ENCODE measurements at regions not wholly inside any gene's neighbourhood (a gene's known extent, or its start where the extent isn't known, plus 50 kb on each side); places are given as distances from the start of the nearest gene placed in this dataset.
A peak's percentile ranks its signal among the peaks of the same experiment; 100 is the strongest.

DNA sequence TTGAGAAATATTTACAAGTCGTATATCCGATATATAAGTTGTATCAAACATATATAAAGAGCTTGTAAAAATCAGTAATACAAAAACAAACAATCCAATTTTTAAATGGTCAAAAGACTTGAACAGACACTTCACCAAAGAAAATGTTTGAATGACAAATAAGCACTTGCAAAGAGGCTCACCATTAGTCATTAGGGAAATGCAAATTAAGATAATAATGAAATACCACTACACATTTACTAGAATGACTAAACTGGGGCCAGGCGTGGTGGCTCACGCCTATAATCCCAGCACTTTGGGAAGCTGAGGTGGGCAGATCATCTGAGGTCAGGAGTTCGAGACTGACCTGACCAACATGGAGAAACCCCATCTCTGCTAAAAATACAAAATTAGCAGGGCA is 134.6 kb upstream of the HAND1 start (continued):
- TF ChIP-seq, protein P1, sequence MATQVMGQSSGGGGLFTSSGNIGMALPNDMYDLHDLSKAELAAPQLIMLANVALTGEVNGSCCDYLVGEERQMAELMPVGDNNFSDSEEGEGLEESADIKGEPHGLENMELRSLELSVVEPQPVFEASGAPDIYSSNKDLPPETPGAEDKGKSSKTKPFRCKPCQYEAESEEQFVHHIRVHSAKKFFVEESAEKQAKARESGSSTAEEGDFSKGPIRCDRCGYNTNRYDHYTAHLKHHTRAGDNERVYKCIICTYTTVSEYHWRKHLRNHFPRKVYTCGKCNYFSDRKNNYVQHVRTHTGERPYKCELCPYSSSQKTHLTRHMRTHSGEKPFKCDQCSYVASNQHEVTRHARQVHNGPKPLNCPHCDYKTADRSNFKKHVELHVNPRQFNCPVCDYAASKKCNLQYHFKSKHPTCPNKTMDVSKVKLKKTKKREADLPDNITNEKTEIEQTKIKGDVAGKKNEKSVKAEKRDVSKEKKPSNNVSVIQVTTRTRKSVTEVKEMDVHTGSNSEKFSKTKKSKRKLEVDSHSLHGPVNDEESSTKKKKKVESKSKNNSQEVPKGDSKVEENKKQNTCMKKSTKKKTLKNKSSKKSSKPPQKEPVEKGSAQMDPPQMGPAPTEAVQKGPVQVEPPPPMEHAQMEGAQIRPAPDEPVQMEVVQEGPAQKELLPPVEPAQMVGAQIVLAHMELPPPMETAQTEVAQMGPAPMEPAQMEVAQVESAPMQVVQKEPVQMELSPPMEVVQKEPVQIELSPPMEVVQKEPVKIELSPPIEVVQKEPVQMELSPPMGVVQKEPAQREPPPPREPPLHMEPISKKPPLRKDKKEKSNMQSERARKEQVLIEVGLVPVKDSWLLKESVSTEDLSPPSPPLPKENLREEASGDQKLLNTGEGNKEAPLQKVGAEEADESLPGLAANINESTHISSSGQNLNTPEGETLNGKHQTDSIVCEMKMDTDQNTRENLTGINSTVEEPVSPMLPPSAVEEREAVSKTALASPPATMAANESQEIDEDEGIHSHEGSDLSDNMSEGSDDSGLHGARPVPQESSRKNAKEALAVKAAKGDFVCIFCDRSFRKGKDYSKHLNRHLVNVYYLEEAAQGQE (IDR thresholded peaks at IDR 0.05; ENCODE audit: unreplicated experiment): no peak
- TF ChIP-seq NANOG (IDR thresholded peaks at IDR 0.05; ENCODE audit: borderline replicate concordance) (no peak), EZH2 (IDR thresholded peaks at IDR 0.05; ENCODE audit: low read depth, unreplicated experiment) (no peak), ZNF114 (CRISPR knock-in tag; IDR thresholded peaks at IDR 0.05) (no peak), ZNF331 (CRISPR knock-in tag; IDR thresholded peaks at IDR 0.05; ENCODE audit: low read depth) (no peak), EZH2phosphoT487 (IDR thresholded peaks at IDR 0.05; ENCODE audit: unreplicated experiment) (no peak), POLR2AphosphoS5 (IDR thresholded peaks at IDR 0.05; ENCODE audit: low read depth) (no peak), JUNB (IDR thresholded peaks at IDR 0.05; ENCODE audit: unreplicated experiment) (no peak)
- TF ChIP-seq, protein P2, sequence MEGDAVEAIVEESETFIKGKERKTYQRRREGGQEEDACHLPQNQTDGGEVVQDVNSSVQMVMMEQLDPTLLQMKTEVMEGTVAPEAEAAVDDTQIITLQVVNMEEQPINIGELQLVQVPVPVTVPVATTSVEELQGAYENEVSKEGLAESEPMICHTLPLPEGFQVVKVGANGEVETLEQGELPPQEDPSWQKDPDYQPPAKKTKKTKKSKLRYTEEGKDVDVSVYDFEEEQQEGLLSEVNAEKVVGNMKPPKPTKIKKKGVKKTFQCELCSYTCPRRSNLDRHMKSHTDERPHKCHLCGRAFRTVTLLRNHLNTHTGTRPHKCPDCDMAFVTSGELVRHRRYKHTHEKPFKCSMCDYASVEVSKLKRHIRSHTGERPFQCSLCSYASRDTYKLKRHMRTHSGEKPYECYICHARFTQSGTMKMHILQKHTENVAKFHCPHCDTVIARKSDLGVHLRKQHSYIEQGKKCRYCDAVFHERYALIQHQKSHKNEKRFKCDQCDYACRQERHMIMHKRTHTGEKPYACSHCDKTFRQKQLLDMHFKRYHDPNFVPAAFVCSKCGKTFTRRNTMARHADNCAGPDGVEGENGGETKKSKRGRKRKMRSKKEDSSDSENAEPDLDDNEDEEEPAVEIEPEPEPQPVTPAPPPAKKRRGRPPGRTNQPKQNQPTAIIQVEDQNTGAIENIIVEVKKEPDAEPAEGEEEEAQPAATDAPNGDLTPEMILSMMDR (conservative IDR thresholded peaks at IDR 0.05; ENCODE audit: low read depth in 2 of 2): no peak
- TF ChIP-seq, protein P3, sequence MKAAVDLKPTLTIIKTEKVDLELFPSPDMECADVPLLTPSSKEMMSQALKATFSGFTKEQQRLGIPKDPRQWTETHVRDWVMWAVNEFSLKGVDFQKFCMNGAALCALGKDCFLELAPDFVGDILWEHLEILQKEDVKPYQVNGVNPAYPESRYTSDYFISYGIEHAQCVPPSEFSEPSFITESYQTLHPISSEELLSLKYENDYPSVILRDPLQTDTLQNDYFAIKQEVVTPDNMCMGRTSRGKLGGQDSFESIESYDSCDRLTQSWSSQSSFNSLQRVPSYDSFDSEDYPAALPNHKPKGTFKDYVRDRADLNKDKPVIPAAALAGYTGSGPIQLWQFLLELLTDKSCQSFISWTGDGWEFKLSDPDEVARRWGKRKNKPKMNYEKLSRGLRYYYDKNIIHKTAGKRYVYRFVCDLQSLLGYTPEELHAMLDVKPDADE (IDR thresholded peaks at IDR 0.05): no peak

GRCh38 chr5:154611341-154611767 is 133.3 kb upstream of the HAND1 start:
- no peak for TF ChIP-seq ZNF114 (CRISPR knock-in tag; IDR thresholded peaks at IDR 0.05)
- no peak for TF ChIP-seq POLR2AphosphoS5 (IDR thresholded peaks at IDR 0.05; ENCODE audit: low read depth)
- peak; percentile 44 for TF ChIP-seq EZH2 (IDR thresholded peaks at IDR 0.05; ENCODE audit: low read depth, unreplicated experiment)
- TF ChIP-seq STAT1 (IDR thresholded peaks at IDR 0.05; ENCODE audit: unreplicated experiment): no peak
- TF ChIP-seq, protein P4, sequence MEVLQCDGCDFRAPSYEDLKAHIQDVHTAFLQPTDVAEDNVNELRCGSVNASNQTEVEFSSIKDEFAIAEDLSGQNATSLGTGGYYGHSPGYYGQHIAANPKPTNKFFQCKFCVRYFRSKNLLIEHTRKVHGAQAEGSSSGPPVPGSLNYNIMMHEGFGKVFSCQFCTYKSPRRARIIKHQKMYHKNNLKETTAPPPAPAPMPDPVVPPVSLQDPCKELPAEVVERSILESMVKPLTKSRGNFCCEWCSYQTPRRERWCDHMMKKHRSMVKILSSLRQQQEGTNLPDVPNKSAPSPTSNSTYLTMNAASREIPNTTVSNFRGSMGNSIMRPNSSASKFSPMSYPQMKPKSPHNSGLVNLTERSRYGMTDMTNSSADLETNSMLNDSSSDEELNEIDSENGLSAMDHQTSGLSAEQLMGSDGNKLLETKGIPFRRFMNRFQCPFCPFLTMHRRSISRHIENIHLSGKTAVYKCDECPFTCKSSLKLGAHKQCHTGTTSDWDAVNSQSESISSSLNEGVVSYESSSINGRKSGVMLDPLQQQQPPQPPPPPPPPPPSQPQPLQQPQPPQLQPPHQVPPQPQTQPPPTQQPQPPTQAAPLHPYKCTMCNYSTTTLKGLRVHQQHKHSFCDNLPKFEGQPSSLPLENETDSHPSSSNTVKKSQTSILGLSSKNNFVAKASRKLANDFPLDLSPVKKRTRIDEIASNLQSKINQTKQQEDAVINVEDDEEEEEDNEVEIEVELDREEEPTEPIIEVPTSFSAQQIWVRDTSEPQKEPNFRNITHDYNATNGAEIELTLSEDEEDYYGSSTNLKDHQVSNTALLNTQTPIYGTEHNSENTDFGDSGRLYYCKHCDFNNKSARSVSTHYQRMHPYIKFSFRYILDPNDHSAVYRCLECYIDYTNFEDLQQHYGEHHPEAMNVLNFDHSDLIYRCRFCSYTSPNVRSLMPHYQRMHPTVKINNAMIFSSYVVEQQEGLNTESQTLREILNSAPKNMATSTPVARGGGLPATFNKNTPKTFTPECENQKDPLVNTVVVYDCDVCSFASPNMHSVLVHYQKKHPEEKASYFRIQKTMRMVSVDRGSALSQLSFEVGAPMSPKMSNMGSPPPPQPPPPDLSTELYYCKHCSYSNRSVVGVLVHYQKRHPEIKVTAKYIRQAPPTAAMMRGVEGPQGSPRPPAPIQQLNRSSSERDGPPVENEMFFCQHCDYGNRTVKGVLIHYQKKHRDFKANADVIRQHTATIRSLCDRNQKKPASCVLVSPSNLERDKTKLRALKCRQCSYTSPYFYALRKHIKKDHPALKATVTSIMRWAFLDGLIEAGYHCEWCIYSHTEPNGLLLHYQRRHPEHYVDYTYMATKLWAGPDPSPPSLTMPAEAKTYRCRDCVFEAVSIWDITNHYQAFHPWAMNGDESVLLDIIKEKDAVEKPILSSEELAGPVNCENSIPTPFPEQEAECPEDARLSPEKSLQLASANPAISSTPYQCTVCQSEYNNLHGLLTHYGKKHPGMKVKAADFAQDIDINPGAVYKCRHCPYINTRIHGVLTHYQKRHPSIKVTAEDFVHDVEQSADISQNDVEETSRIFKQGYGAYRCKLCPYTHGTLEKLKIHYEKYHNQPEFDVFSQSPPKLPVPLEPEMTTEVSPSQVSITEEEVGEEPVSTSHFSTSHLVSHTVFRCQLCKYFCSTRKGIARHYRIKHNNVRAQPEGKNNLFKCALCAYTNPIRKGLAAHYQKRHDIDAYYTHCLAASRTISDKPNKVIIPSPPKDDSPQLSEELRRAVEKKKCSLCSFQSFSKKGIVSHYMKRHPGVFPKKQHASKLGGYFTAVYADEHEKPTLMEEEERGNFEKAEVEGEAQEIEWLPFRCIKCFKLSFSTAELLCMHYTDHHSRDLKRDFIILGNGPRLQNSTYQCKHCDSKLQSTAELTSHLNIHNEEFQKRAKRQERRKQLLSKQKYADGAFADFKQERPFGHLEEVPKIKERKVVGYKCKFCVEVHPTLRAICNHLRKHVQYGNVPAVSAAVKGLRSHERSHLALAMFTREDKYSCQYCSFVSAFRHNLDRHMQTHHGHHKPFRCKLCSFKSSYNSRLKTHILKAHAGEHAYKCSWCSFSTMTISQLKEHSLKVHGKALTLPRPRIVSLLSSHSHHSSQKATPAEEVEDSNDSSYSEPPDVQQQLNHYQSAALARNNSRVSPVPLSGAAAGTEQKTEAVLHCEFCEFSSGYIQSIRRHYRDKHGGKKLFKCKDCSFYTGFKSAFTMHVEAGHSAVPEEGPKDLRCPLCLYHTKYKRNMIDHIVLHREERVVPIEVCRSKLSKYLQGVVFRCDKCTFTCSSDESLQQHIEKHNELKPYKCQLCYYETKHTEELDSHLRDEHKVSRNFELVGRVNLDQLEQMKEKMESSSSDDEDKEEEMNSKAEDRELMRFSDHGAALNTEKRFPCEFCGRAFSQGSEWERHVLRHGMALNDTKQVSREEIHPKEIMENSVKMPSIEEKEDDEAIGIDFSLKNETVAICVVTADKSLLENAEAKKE (CRISPR knock-in tag; IDR thresholded peaks at IDR 0.05): no peak
- peaks cover 64% of the 10 kb centered on the region for H3K27me3 ChIP-seq (ENCODE audit: insufficient read depth)
- Mint-ChIP-seq H3K27me3 (ENCODE audit: insufficient read depth, low read depth, poor library complexity) (peaks cover 51% of the 10 kb centered on the region), H3K4me1 (peaks cover 17% of the 10 kb centered on the region), H3K27ac (no peak overlapping the region), H3K4me3 (peak overlapping the region; percentile 82), H3K9me3 (no peaks in the 10 kb centered on the region), H3K36me3 (ENCODE audit: low read depth) (no peaks in the 10 kb centered on the region)
- ATAC-seq (peak; percentile 9; the same call in 2 of the 3 replicates), DNase-seq (ENCODE audit: low spot score) (peak; percentile 57)
- H3K4me1 ChIP-seq (ENCODE audit: insufficient read depth): peaks cover 24% of the 10 kb centered on the region
- H3K79me2 ChIP-seq (replicated peaks; ENCODE audit: insufficient read depth): no peaks in the 10 kb centered on the region
- H3F3A ChIP-seq (replicated peaks; ENCODE audit: low read depth): peaks cover 7% of the 10 kb centered on the region; the same call in 1 of the 2 replicates
- no peak overlapping the region for H3K27ac ChIP-seq (ENCODE audit: low read depth)
- H3K9me2 ChIP-seq (ENCODE audit: insufficient read depth): no peaks in the 10 kb centered on the region
- peak overlapping the region; percentile 96 for H3K4me2 ChIP-seq
- peak overlapping the region; percentile 63; the same call in 1 of the 2 replicates for H2AFZ ChIP-seq
- no peaks in the 10 kb centered on the region for H3K36me3 ChIP-seq (ENCODE audit: insufficient read depth)
- peak overlapping the region; percentile 80 for H3K4me3 ChIP-seq
- peaks cover 3% of the 10 kb centered on the region; the same call in 1 of the 2 replicates for H4K20me1 ChIP-seq (replicated peaks; ENCODE audit: insufficient read depth)
